Activated CD4-positive, alpha-beta T cell treated with anti-CD3 and anti-CD28 coated beads, Interleukin-2, amount 10 ng/mL, durations not matched to agents 7 days and 5 days (primary cell): ENCODE measurements at regions not wholly inside any gene's neighbourhood (a gene's known extent, or its start where the extent isn't known, plus 50 kb on each side); places are given as distances from the start of the nearest gene placed in this dataset.

ENCODE experiments used
- CTCF ChIA-PET: fragments of 350-600 bp; sonication (Branson Sonifier 250); formaldehyde crosslinking; loops from one replicate; lab custom pipeline; 2021; ENCODE audit warnings: antibody characterized with exemption; lab: Charles Lee
- POLR2A ChIA-PET: fragments of 350-600 bp; sonication (Branson Sonifier 250); formaldehyde crosslinking; loops from one replicate; lab custom pipeline; 2021; ENCODE audit warnings: antibody characterized with exemption; lab: Charles Lee
- DNase-seq: peaks from one replicate; pipeline ENCODE4 v3.0.0-alpha.2; 2020
- H3K27ac Mint-ChIP-seq: one replicate; pipeline ENCODE4 v1.8.0; 2021; ENCODE audit warnings: mild to moderate bottlenecking, moderate library complexity, mixed read lengths
- H3K27me3 Mint-ChIP-seq: one replicate; pipeline ENCODE4 v1.8.0; 2021; ENCODE audit warnings: mixed read lengths
- H3K36me3 Mint-ChIP-seq: one replicate; pipeline ENCODE4 v1.8.0; 2021; ENCODE audit warnings: low read depth, mixed read lengths
- H3K4me1 Mint-ChIP-seq: one replicate; pipeline ENCODE4 v1.8.0; 2021; ENCODE audit warnings: mixed read lengths
- H3K4me3 Mint-ChIP-seq: one replicate; pipeline ENCODE4 v1.8.0; 2021; ENCODE audit warnings: mild to moderate bottlenecking, moderate library complexity, mixed read lengths
- H3K9me3 Mint-ChIP-seq: one replicate; pipeline ENCODE4 v1.8.0; 2021; ENCODE audit warnings: mixed read lengths

- H3K27me3 Mint-ChIP-seq: no peaks in the 10 kb centered on the region
- H3K9me3 Mint-ChIP-seq: peaks cover 10% of the 10 kb centered on the region
- ChIA-PET POLR2A (no interaction called here), CTCF (no interaction called here)
- H3K27ac Mint-ChIP-seq: no peak overlapping the region
- no peaks in the 10 kb centered on the region for H3K36me3 Mint-ChIP-seq
- H3K4me3 Mint-ChIP-seq: no peak overlapping the region
- no peak for DNase-seq
- no peaks in the 10 kb centered on the region for H3K4me1 Mint-ChIP-seq
These were observed 235.1 kb upstream of the DIO2 start for GRCh38 chr14:80446356-80446755.

- H3K4me3 Mint-ChIP-seq: no peak overlapping the region
- no peaks in the 10 kb centered on the region for H3K36me3 Mint-ChIP-seq
- no peaks in the 10 kb centered on the region for H3K27me3 Mint-ChIP-seq
- ChIA-PET POLR2A (no interaction called here), CTCF (no interaction called here)
- H3K27ac Mint-ChIP-seq: no peak overlapping the region
- H3K4me1 Mint-ChIP-seq: no peaks in the 10 kb centered on the region
- no peak for DNase-seq
- peaks cover 7% of the 10 kb centered on the region for H3K9me3 Mint-ChIP-seq
These were observed 234.3 kb upstream of the DIO2 start for GRCh38 chr14:80445605-80446004.

GRCh38 chr14:80434574-80435321 lies 223.4 kb upstream of the DIO2 start:
- Mint-ChIP-seq H3K27ac (no peak overlapping the region), H3K4me3 (no peak overlapping the region), H3K36me3 (no peaks in the 10 kb centered on the region), H3K27me3 (no peaks in the 10 kb centered on the region), H3K9me3 (no peaks in the 10 kb centered on the region), H3K4me1 (no peaks in the 10 kb centered on the region)
- DNase-seq: no peak
- CTCF ChIA-PET: no interaction called here
- POLR2A ChIA-PET: no interaction called here

GRCh38 chr14:80433811-80434210 lies 222.5 kb upstream of the DIO2 start:
- Mint-ChIP-seq H3K9me3 (no peaks in the 10 kb centered on the region), H3K4me1 (no peaks in the 10 kb centered on the region), H3K27me3 (no peaks in the 10 kb centered on the region), H3K36me3 (no peaks in the 10 kb centered on the region), H3K27ac (no peak overlapping the region), H3K4me3 (no peak overlapping the region)
- ChIA-PET CTCF (no interaction called here), POLR2A (no interaction called here)
- no peak for DNase-seq

GRCh38 chr14:80428671-80429070 lies 217.4 kb upstream of the DIO2 start:
- H3K27me3 Mint-ChIP-seq: no peaks in the 10 kb centered on the region
- no peak for DNase-seq
- no peaks in the 10 kb centered on the region for H3K36me3 Mint-ChIP-seq
- no peaks in the 10 kb centered on the region for H3K4me1 Mint-ChIP-seq
- no peak overlapping the region for H3K27ac Mint-ChIP-seq
- POLR2A ChIA-PET: no interaction called here
- no peaks in the 10 kb centered on the region for H3K9me3 Mint-ChIP-seq
- no peak overlapping the region for H3K4me3 Mint-ChIP-seq
- CTCF ChIA-PET: no interaction called here

- ChIA-PET CTCF (no interaction called here), POLR2A (no interaction called here)
- Mint-ChIP-seq H3K4me1 (no peaks in the 10 kb centered on the region), H3K36me3 (no peaks in the 10 kb centered on the region), H3K27ac (no peak overlapping the region), H3K4me3 (no peak overlapping the region), H3K27me3 (no peaks in the 10 kb centered on the region), H3K9me3 (no peaks in the 10 kb centered on the region)
- DNase-seq: no peak
These were observed 216.9 kb upstream of the DIO2 start for GRCh38 chr14:80428171-80428570.

- Mint-ChIP-seq H3K4me1 (no peaks in the 10 kb centered on the region), H3K27me3 (no peaks in the 10 kb centered on the region), H3K4me3 (no peak overlapping the region), H3K9me3 (no peaks in the 10 kb centered on the region), H3K27ac (no peak overlapping the region), H3K36me3 (no peaks in the 10 kb centered on the region)
- ChIA-PET POLR2A (no interaction called here), CTCF (no interaction called here)
- no peak for DNase-seq
These were observed 215.8 kb upstream of the DIO2 start for GRCh38 chr14:80427101-80427500.

GRCh38 chr14:80426683-80427082 lies 215.4 kb upstream of the DIO2 start:
- DNase-seq: no peak
- H3K9me3 Mint-ChIP-seq: no peaks in the 10 kb centered on the region
- no peaks in the 10 kb centered on the region for H3K4me1 Mint-ChIP-seq
- H3K4me3 Mint-ChIP-seq: no peak overlapping the region
- ChIA-PET CTCF (no interaction called here), POLR2A (no interaction called here)
- H3K27me3 Mint-ChIP-seq: no peaks in the 10 kb centered on the region
- no peaks in the 10 kb centered on the region for H3K36me3 Mint-ChIP-seq
- no peak overlapping the region for H3K27ac Mint-ChIP-seq

- ChIA-PET POLR2A (no interaction called here), CTCF (no interaction called here)
- Mint-ChIP-seq H3K36me3 (no peaks in the 10 kb centered on the region), H3K27ac (no peak overlapping the region), H3K4me1 (no peaks in the 10 kb centered on the region), H3K9me3 (no peaks in the 10 kb centered on the region), H3K4me3 (no peak overlapping the region), H3K27me3 (no peaks in the 10 kb centered on the region)
- no peak for DNase-seq
These were observed 214.4 kb upstream of the DIO2 start for GRCh38 chr14:80425686-80426085.

GRCh38 chr14:80419769-80420168 lies 208.5 kb upstream of the DIO2 start:
- no peak for DNase-seq
- H3K36me3 Mint-ChIP-seq: no peaks in the 10 kb centered on the region
- ChIA-PET CTCF (no interaction called here), POLR2A (no interaction called here)
- H3K9me3 Mint-ChIP-seq: no peaks in the 10 kb centered on the region
- H3K4me3 Mint-ChIP-seq: no peak overlapping the region
- no peaks in the 10 kb centered on the region for H3K4me1 Mint-ChIP-seq
- no peak overlapping the region for H3K27ac Mint-ChIP-seq
- H3K27me3 Mint-ChIP-seq: no peaks in the 10 kb centered on the region

GRCh38 chr14:80419345-80419744 lies 208.0 kb upstream of the DIO2 start:
- Mint-ChIP-seq H3K27me3 (no peaks in the 10 kb centered on the region), H3K9me3 (no peaks in the 10 kb centered on the region), H3K4me1 (no peaks in the 10 kb centered on the region), H3K36me3 (no peaks in the 10 kb centered on the region), H3K27ac (no peak overlapping the region), H3K4me3 (no peak overlapping the region)
- no peak for DNase-seq
- ChIA-PET POLR2A (no interaction called here), CTCF (no interaction called here)

- CTCF ChIA-PET: interaction anchor here (0.6 kb wide), 1 partner anchor 978 kb away, joined by 4 read pairs; no protein-coding TSS in a partner anchor
- H3K27ac Mint-ChIP-seq: no peak overlapping the region
These were observed 204.3 kb upstream of the DIO2 start for GRCh38 chr14:80415636-80416035.

GRCh38 chr14:80414080-80414479 lies 202.8 kb upstream of the DIO2 start:
- no peak for DNase-seq
- Mint-ChIP-seq H3K27me3 (no peaks in the 10 kb centered on the region), H3K9me3 (no peaks in the 10 kb centered on the region), H3K4me1 (no peaks in the 10 kb centered on the region), H3K36me3 (no peaks in the 10 kb centered on the region), H3K27ac (no peak overlapping the region), H3K4me3 (no peak overlapping the region)
- CTCF ChIA-PET: interaction anchor here (0.6 kb wide), 1 partner anchor 937 kb away, joined by 3 read pairs; no protein-coding TSS in a partner anchor
- POLR2A ChIA-PET: no interaction called here

More at GRCh38 chr14:80415636-80416035, 204.3 kb upstream of the DIO2 start:
- Mint-ChIP-seq H3K9me3 (no peaks in the 10 kb centered on the region), H3K4me3 (no peak overlapping the region), H3K36me3 (no peaks in the 10 kb centered on the region), H3K4me1 (no peaks in the 10 kb centered on the region), H3K27me3 (no peaks in the 10 kb centered on the region)
- POLR2A ChIA-PET: no interaction called here
- DNase-seq: no peak

GRCh38 chr14:80404413-80404812 lies 193.1 kb upstream of the DIO2 start:
- H3K4me1 Mint-ChIP-seq: no peaks in the 10 kb centered on the region
- POLR2A ChIA-PET: interaction anchor here (0.7 kb wide), 1 partner anchor 1645 kb away, joined by 3 read pairs; no protein-coding TSS in a partner anchor
- H3K36me3 Mint-ChIP-seq: no peaks in the 10 kb centered on the region
- H3K27ac Mint-ChIP-seq: no peak overlapping the region
- CTCF ChIA-PET: no interaction called here
- peaks cover 3% of the 10 kb centered on the region for H3K9me3 Mint-ChIP-seq
- no peak for DNase-seq
- H3K4me3 Mint-ChIP-seq: no peak overlapping the region
- H3K27me3 Mint-ChIP-seq: no peaks in the 10 kb centered on the region
